LoVo (cell line): ENCODE measurements at regions not wholly inside any gene's neighbourhood (a gene's known extent, or its start where the extent isn't known, plus 50 kb on each side); places are given as distances from the start of the nearest gene placed in this dataset.
"Not testable (repeated sequence)": the region's sequence is repeated elsewhere in the genome, so short reads cannot be mapped to it uniquely, and the experiment has no call there.

Experiments used
- DNase-seq: peaks from one replicate; pipeline ENCODE4 v3.0.0-alpha.2; 2016; ENCODE audit warnings: low spot score

DNA sequence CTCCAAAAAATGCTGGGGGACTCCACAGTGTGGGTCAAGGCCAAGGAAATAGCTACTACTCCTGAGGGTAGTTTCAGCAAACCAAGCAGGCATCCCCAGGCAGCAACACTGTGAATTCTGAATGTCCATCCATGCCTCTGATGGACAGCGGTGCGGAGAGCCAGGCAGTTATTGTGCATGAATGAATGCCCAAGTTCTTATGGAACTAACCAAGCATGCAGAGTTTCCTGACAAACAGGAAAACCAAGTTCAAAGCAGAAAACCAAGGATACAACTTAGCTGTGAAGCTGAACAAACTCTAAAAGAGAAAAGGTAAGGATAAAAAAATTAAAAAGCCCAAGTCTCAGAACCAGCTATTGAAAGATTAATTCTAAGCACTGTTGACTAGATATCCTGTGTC is 642.6 kb upstream of the HS3ST1 start:
- no peak for DNase-seq

DNA sequence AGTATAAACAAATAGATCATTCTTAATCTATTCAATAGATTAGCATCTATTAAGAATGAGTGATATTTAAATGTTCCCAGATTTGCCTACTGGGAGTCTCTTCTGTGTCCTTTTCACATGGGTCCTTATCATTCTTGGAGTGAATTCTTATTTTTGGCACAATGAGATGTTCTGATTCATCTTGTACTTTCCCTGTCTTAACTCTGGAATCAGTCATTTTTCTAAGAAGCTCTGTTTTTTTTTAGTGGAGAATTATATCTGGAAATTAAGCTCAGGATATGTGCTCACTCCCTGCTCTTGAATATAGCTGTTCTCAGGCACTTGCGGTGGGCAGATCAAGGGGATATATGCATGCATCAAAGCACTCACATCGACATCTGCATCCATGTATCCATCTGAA is 625.3 kb upstream of the HS3ST1 start:
- DNase-seq = no peak

DNA sequence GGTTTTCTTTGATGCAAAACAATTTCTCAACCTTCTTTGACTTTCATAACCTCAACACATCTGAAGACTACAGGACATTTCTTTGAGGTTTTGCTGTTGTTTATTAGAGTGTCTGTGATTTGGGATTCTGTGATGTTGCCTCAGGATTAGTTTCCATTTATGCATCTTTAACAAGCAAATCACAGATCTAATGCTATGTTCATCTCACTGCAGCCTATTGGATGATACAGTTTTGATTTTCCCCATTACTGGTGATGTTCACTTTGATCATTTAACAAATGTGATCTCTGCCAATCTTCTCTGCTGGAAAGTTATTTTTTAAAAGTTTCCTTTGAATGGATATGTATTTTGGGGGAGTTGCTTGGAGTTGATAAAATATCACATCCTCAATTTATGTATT is 624.9 kb upstream of the HS3ST1 start:
- no peak for DNase-seq

DNA sequence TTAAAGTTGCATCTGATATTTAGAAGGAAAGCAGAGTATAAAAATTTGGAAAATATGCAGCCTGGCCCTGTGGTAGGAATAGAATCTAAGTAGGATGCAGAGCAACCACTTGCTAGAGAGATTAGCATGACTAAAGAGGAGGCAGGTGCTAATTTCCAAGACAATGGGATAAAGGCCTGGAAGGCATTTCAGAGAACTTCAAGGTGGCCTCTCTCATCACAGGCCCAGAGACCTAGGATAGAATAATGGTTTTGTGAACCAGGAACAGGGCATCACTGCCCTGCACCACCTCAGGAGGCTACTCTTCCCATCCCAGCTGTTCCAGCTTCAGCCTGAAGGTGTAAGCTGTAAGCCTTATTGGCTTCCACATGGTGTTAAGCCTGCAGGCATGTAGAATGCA is 621.7 kb upstream of the HS3ST1 start:
- no peak for DNase-seq

DNA sequence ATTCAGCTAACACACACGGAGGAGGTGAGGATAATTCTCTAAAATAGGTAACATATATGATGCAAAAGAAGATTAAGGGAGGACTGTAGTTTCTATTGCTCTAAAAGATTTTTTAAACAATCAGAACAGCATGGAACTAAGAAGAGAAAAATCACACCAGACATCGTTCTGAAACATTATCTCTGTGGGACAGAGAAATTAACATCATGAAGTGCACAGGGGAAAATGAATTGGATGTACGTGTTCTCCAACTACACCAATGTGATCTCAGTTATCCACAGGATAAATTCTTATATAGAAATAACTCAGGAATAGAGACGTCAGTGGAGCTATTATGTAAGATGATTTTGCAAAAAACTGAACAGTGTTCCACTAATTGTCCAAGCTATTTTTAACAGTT is 614.1 kb upstream of the HS3ST1 start:
- no peak for DNase-seq

DNA sequence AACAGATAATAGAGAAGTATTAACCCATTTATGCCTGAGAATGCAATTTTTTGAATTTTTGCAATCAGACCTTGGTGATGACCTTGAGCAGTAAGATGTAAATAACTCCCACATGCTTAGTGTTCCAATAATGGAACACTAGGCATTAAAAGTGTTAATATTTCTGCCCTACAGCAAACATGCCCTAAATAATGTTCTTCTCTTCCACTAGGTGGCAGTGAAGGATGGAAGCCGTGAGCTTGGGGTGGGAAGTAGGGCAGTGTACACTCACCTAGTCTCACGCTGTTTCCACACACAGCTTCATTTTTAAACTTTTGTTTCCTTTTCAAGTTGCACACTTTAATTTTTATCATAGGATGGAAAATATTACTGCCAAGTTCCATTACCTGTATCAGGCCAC is 613.1 kb upstream of the HS3ST1 start:
- no peak for DNase-seq

DNA sequence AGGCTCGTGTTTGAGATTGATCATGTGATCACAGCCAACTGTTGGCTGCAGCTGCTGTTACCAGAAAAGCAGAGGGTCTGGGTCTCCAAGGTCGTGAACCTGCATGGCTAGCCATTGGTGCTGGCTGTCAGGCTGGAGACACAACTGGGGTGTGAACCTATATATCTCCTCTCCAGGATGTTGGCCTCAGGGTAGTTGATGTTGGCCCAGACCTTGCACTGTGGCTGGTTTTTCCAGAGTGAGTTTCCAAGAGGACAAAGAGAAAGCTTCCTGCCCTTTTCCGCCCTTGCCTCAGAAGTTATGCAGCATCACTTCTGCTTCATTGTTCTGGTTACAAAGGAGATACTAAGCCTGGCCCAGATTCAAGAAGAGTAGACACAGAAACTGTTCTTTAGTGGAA is 607.8 kb upstream of the HS3ST1 start:
- no peak for DNase-seq

DNA sequence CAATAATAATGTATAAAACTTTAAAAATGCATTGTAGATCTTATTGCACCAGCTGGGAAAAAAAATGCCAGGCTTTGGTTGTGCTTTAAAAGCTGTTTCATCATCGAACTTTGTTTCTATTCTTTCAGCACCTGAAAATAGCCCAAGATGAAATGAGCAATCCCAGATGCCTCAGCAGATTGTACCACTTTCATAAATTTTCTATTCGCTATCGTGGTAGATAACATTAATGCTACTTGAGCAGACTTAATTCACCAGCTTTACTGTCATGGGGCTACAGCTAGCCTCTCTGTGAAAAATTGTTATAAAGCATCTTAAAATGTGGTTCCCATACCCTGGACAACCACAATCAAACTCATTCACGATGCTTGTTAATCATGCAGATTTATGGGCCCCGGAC is 599.6 kb upstream of the HS3ST1 start:
- no peak for DNase-seq

DNA sequence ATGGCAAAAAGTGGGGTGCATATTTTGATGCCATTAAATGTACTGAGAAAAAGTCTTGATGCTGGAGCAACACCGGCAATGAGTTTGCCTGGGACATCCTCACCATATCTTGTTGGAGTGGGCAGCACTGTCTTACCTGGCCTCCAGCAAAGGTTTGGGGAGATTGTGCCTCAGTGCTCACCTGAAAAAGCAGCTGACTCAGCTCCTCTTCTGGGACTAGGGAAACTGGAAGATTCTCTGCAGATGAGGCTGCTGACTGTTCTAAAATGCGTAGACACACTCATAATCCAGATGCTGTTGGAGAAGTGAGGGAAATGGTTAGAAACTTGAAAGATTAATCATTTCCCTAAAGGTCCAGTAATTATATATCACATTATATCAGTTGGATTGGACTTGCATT is 593.7 kb upstream of the HS3ST1 start:
- DNase-seq = no peak

DNA sequence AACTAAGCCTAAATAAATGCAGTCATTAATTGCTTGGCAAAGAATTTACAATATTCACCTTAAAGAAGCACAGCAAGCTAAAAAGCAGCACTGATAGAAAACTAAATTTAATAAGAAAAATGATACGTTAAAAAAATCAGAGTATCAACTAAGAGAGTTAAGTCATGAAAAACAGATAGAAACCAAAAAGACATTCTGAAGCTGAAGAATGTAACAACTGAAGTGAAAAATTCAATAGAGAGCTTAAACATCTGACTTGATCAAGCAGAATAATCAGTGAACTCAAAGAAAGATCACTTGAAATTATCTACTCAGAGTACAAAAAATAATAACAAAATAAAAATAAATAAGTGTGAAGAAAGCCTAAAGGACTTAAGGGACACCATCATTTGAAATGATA is 588.0 kb upstream of the HS3ST1 start:
- DNase-seq = no peak

DNA sequence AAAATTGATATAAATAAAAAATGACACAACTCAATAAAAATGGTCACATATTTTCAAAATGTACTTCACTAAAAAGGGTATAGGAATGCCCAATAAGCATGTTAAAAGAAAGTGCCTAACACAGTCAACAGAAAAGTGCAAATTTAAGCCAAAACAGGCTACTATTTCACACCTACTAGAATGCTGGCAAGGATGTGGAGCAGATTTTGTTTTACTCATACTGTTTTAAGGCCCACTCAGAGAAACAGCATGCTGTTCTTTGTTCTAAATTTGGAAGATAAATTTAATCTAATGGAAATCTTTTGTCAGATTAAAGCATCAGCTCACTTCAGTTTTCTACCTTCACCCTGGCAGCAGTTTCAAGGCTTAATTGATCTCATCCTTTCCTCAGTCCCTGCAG is 576.8 kb upstream of the HS3ST1 start:
- DNase-seq = no peak

DNA sequence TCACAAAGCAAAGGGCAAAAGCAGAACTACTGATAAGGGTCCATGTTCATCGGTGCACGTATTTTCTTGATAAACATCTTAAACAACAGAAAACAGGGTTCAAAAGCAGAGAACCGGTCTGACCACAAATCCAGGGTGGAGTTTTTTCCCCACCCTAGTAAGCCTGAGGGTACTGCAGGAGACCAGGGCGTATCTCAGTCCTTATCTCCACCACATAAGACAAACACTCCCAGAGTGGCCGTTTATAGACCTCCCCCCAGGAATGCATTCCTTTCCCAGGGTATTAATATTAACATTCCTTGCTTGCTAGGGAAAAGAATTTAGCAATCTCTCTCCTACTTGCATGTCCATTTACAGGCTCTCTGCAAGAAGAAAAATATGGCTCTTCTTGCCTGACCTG is 567.9 kb upstream of the HS3ST1 start:
- not testable (repeated sequence) for DNase-seq

DNA sequence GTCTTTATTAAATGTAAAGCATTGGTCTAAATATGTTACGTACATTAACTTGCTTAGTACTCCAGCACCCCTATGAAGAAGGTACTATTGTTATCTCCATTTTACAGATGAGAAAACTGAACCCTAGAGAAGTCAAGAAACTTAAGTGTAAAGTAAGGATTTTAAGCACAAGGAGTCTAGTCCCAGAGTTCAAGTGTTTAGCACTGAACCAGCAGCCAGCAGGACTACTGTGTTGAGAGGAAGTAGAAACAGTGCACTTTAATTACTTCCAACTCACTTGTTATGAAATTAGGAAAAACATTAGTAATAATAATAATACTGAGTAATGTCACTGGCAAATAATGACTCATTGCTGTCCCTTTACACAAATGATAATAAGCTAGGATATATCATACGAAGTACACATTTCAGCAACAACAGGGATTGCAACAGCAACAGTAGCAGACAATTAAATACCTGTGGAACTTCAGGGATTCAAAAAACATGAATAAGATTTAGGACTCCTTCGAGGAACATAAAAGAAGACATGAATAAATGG is 548.1 kb upstream of the HS3ST1 start:
- DNase-seq = no peak

DNA sequence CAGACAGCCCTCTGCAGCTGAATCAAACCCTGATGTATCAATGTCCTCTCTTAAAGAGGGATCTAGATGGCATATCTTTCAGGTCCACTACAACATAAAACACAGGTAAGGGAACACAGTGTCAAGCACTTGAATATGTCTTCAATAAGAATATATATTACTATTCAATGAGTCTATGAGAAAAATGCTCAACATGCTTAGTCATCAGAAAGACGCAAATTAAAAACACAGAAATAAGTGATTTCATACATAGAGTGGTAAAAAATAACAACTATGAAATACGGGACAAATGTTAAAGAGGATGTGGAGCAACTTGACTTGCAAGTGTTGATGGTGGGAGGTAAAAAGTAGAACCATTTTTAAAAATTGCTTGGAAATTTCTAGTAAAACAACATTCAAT is 544.6 kb upstream of the HS3ST1 start:
- DNase-seq = no peak

DNA sequence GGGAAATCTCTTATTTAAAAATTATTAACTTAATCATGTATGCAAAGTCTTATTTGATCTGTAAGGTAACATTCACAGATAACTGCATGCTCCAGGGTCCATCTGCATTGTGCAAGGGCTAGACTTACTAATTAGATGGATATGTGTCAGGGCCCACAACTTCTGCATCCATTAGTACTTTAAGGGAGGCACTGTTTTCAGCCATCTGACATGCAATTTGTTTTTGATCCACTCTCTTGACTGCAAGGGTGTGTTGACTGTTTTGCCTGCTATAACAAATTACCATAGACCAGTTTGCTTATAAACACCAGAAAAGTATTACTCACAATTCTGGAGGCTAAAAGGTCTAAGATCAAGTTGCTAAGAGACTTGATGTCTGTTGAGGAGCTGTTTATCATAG is 542.1 kb upstream of the HS3ST1 start:
- no peak for DNase-seq

DNA sequence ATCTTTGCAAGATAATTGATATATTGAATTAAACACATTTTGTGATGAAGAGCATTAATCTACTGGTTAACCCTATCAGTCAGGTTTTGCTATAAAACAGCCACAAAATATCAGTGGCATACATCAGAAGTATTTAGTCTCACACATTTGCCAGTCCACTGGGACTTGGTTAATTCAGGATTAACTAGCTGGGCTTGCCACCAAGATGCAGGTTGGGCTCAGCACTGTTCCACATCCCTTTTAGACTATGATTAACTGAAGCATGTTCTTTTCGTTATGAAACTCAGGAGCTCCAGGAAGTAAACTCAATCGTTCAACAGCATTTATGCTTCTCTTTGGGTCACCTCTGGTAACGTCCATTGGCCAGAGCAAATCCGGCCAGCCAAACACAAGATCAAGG is 538.1 kb upstream of the HS3ST1 start:
- no peak for DNase-seq

DNA sequence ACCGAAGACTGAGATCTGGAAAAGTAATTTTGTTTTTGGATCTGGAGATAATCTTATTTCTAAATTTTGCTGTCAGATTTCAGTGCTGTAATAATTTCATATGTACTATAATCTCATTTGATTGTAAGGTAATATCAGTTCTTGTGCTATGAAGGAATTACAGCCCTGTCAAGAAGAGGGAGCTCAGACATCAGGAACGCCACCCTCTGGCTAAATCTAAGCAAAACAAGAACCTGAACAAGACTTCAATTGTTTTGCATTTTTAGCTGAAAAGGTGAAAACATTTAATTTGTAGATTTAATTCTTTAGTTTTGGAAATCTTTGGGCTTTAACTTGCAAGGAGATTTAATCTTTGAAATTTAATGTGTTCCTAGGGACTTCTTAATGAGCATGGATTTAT is 525.4 kb upstream of the HS3ST1 start:
- DNase-seq = peak; percentile 21

DNA sequence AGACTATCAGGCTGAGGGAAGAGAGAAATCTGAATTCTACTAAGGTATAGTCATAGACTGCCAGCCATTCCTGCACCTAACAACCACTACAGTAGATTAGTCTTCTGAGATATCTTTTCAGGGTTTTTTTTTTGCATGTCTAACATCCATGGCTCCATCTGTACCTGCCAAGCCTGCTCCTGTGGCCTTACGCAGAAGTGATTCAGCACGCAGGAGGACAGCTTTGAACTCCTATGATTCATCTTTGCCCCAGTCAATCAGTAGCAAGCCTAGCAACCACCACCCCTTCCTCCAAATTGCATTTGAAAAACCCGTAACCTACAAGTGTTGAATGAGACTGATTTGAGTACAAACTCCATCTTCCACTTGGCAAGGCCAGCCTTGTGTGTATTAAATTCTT is 520.7 kb upstream of the HS3ST1 start:
- DNase-seq = no peak

DNA sequence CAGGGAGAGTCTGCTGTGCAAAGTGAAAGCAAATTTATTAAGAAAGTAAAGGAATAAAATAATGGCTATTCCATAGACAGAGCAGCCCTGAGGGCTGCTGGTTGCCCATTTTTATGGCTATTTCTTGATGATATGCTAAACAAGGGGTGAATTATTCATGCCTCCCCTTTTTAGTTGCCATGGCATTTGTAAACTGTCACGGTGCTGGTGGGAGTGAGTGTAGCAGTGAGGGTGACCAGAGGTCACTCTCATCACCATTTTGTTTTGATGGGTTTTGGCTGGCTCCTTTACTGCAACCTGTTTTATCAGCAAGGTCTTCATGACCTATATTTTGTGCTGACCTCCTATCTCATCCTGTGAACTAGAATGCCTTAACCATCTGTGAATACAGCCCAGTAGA is 518.9 kb upstream of the HS3ST1 start:
- not testable (repeated sequence) for DNase-seq

DNA sequence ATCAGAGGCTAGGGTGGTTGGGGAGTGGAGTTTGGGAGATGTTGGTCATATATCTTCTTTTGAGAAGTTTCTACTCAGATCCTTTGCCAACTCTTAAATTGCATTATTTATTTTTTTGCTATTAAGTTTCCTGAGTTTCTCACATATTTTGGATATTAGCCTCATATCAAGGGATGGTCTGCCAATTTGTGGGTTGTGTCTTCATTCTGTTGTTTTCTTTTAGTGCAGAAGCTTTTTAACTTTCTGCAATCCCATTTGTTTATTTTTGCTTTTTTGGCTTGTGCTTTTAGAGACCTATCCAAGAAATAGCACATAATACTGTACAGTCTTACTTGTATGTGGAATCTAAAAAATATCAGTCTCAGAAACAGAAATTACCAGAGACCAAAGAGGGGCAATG is 509.2 kb upstream of the HS3ST1 start:
- DNase-seq = no peak

DNA sequence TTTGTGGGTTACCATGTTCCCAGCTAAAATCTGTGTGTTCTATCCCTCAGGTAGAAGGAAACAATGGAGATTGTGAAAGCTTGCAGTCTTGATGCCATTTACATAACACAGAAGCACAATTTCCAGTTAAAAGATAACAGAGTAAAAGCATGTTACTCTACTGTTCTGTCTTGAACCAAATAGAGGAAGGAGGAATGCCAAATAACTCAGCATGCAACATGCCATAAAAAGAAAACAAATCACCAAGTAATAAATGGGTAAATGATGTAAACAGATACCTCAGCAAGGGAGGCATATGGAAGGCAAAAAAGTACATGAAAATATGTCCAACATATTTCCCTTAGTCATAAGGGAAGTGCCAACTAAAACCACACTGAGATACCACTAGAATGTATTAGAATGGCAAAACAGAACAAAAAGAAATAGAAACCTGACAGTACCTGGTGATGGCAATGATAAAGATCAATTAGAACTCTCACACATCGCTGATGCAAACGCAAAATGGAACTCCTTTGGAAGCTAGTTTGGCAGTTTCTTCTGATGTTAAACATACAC is 502.6 kb upstream of the HS3ST1 start:
- DNase-seq = no peak

DNA sequence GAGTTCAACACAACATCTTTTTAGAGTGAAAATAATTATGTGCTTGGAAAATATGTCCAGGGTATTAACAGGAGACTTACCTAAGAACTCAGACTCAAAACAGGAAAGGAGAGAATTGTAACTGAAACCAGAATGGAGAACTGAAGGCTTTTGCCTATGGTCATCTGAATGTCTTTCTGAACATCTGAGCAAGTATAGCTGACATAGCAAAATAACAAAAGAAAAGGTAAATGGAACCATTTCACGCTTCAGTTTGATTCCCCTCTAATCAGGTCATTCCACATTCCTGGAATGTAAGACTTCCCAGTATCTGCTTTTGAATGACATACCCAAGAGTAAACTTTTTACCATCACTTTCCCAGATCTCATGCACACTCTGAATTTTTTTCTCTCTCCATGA is 500.4 kb upstream of the HS3ST1 start:
- no peak for DNase-seq

DNA sequence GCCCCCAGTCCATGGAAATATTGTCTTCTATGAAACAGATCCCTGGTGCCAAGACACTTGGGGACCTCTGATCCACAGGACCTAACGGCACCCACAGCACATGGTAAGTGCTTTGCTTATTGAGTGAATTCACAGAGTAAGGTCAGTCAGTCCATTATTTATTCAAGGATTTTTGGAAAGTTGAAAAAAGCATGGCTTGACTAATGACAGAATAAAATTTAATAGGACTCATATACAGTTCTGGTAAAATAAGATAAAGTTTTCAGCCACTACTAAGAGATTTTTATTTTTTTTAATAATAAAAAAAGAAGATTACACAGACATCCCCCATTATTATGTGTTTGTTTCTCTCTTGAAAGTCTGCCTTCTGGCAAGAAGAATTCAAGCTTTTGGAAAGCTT is 490.6 kb upstream of the HS3ST1 start:
- DNase-seq = no peak

DNA sequence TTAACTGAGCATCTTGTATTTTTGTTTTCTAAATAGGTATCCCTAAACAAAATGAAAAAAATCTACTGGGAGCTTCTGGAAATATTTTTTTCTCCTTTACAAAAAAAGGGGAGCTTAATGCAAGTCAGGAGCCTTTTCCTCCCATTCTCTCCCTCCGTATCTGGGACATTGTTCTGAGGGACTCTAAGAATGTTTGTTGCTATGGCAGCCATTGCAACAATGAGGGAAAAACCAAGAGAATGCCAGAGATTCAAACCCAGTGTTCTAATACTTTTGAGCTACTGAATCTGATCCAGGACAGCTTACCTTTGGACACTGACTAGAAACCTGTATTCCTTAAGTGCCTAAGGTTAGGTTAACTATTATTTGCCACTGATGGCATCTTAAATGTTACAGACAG is 485.7 kb upstream of the HS3ST1 start:
- no peak for DNase-seq

DNA sequence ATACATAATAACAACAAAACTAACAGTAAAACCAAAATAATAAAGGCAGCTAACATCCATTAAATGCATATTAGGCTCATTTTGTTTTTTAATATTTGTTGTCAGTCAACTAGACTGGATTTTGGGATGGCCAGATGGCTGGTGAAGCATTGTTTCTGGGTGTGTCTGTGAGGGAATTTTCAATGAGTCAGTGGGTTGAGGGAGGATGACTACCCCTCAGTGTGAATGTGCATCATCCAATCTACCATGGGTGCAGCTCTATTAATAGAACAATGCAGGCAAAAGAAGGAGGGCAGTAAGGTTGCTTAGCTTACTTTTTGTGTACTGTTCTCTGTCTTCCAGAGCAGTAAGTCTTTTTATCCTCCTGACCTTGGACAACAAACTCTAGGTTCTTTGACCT is 484.2 kb upstream of the HS3ST1 start:
- DNase-seq = no peak
